Vagina (tissue), 2 donors: ENCODE measurements at regions not wholly inside any gene's neighbourhood (a gene's known extent, or its start where the extent isn't known, plus 50 kb on each side); places are given as distances from the start of the nearest gene placed in this dataset.

Experiments
- POLR2A ChIP-seq, 2 donors: fragments of 450-650 bp; IDR thresholded peaks; one replicate each; pipeline ENCODE4 v1.6.1; 2017; ENCODE audit warnings: antibody characterized with exemption in 2 of 2, mild to moderate bottlenecking in 2 of 2, moderate library complexity in 2 of 2
- TF ChIP-seq, protein P1 (sequence below), 3 experiments: fragments of 450-650 bp in 2 of 3; fragments of 200-600 bp in 1 of 3; sonication (generic) in 1 of 3; IDR thresholded peaks; one replicate each; pipeline ENCODE4 v1.5.1; 2017 to 2019; ENCODE audit warnings: antibody characterized with exemption in 3 of 3, mild to moderate bottlenecking in 2 of 3, moderate library complexity in 2 of 3

DNA sequence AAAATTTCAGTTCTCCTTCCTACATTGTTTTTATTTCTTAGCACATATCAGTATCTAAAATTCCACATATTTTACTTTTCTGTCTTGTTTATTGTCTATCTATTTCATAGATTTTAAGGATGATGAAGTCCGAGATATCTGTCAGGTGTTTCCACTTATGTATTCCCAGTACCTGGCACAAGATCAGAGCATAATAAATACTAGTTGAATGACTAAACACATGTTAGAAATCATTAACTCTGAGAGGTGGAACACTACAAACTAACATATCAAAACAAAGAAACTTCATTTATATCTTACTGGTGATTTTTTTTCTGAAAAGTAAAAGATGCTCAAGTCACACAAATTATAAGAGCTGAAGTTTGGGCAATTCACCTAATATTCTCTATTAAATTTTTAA, 1208.3 kb downstream of the PCDH9 start:
- TF ChIP-seq, protein P1, sequence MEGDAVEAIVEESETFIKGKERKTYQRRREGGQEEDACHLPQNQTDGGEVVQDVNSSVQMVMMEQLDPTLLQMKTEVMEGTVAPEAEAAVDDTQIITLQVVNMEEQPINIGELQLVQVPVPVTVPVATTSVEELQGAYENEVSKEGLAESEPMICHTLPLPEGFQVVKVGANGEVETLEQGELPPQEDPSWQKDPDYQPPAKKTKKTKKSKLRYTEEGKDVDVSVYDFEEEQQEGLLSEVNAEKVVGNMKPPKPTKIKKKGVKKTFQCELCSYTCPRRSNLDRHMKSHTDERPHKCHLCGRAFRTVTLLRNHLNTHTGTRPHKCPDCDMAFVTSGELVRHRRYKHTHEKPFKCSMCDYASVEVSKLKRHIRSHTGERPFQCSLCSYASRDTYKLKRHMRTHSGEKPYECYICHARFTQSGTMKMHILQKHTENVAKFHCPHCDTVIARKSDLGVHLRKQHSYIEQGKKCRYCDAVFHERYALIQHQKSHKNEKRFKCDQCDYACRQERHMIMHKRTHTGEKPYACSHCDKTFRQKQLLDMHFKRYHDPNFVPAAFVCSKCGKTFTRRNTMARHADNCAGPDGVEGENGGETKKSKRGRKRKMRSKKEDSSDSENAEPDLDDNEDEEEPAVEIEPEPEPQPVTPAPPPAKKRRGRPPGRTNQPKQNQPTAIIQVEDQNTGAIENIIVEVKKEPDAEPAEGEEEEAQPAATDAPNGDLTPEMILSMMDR (IDR thresholded peaks at IDR 0.05), result no peak
- no peak for TF ChIP-seq POLR2A (IDR thresholded peaks at IDR 0.05)
